ENCODE measurements at regions not wholly inside any gene's neighbourhood (a gene's known extent, or its start where the extent isn't known, plus 50 kb on each side); places are given as distances from the start of the nearest gene placed in this dataset.

DNA sequence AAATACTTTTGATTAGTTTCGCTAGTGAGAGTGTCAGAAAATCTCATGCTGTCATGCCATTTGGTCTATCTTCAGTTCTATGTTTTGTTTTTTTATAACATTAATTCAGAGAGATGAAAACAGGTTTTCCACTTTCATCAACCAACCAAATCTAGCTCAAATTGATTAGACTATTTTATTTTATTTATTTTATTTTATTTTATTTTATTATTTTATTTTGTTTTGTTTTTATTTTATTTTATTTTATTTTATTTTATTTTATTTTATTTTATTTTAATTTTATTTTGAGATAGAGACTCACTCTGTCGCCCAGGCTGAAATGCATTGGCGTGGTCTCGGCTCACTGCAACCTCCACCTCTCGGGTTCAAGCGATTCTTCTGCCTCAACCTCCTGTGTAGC, 1391.0 kb upstream of the ADGRB3 start:
- Histone ChIP-seq H3K36me3 (ENCODE audit: control insufficient read depth, insufficient read depth, low read length) (no peaks in the 10 kb centered on the region), H3K27me3 (replicated peaks; ENCODE audit: control insufficient read depth, insufficient read depth, low read length) (no peaks in the 10 kb centered on the region), H3K4me3 (replicated peaks; ENCODE audit: low read depth, low read length) (no peak overlapping the region)
- TF ChIP-seq, protein P1, sequence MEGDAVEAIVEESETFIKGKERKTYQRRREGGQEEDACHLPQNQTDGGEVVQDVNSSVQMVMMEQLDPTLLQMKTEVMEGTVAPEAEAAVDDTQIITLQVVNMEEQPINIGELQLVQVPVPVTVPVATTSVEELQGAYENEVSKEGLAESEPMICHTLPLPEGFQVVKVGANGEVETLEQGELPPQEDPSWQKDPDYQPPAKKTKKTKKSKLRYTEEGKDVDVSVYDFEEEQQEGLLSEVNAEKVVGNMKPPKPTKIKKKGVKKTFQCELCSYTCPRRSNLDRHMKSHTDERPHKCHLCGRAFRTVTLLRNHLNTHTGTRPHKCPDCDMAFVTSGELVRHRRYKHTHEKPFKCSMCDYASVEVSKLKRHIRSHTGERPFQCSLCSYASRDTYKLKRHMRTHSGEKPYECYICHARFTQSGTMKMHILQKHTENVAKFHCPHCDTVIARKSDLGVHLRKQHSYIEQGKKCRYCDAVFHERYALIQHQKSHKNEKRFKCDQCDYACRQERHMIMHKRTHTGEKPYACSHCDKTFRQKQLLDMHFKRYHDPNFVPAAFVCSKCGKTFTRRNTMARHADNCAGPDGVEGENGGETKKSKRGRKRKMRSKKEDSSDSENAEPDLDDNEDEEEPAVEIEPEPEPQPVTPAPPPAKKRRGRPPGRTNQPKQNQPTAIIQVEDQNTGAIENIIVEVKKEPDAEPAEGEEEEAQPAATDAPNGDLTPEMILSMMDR (IDR thresholded peaks at IDR 0.05; ENCODE audit: insufficient read depth, low read length, poor library complexity, severe bottlenecking): no peak
- DNase-seq (ENCODE audit: extremely low read depth, insufficient read length): no peak

DNA sequence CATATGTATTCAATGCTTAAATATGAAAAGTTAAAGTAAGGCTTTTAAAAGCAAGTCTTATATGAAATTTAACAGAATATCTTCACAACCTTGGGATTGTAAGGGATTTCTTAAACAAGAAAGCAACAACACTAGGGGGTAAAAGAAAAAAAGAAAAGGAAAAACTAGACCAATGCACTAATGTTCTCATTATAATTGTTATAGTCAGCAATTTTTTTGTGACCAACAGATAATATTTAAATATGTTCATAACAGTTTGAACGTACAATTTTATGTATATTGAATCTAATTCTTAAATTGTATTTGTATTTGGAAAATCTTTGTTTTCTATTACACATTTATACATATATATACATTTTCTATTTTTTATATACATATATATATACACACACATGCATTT, 1397.8 kb upstream of the ADGRB3 start:
- Histone ChIP-seq H3K27me3 (replicated peaks; ENCODE audit: control insufficient read depth, insufficient read depth, low read length) (no peaks in the 10 kb centered on the region), H3K36me3 (ENCODE audit: control insufficient read depth, insufficient read depth, low read length) (no peaks in the 10 kb centered on the region), H3K4me3 (replicated peaks; ENCODE audit: low read depth, low read length) (no peak overlapping the region)
- TF ChIP-seq, protein P1 (IDR thresholded peaks at IDR 0.05; ENCODE audit: insufficient read depth, low read length, poor library complexity, severe bottlenecking): no peak
- DNase-seq (ENCODE audit: extremely low read depth, insufficient read length): no peak

DNA sequence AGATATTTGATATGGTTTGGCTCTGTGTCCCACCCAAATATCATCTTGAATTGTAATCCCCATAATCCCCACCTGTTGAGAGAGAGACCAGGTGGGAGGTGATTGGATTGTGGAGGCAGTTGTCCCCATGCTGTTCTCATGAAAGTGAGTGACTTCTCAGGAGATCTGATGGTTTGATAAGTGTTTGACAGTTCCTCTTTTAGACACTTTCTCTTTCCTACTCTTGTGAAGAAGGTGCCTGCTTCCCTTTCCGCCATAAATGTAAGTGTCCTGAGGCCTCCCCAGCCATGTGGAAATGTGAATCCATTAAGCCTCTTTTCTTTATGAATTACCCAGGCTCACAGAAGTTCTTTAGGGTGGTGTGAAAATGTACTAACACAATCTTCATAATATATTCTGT, 1404.0 kb upstream of the ADGRB3 start:
- no peak for DNase-seq (ENCODE audit: extremely low read depth, insufficient read length)
- Histone ChIP-seq H3K36me3 (ENCODE audit: control insufficient read depth, insufficient read depth, low read length) (no peaks in the 10 kb centered on the region), H3K27me3 (replicated peaks; ENCODE audit: control insufficient read depth, insufficient read depth, low read length) (no peaks in the 10 kb centered on the region), H3K4me3 (replicated peaks; ENCODE audit: low read depth, low read length) (no peak overlapping the region)
- TF ChIP-seq, protein P1 (IDR thresholded peaks at IDR 0.05; ENCODE audit: insufficient read depth, low read length, poor library complexity, severe bottlenecking): no peak

DNA sequence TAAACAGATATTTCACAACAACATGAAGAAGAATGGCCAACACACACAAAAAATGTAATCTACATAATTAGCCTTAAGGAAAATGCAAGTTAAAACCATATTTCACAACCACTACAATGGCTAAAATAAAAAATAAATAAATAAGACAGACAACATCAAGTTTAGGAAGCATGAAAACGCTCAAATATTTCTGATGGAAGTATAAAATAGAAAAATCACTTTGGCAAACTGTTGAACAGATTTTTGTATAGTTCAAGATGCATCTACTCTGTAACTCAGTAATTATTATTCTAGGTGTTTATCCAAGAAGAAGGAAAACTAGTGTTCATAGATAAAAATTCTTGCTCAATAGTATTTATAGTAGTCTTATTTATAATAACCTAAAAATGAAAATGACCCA, 1410.1 kb upstream of the ADGRB3 start:
- Histone ChIP-seq H3K36me3 (ENCODE audit: control insufficient read depth, insufficient read depth, low read length) (no peaks in the 10 kb centered on the region), H3K27me3 (replicated peaks; ENCODE audit: control insufficient read depth, insufficient read depth, low read length) (no peaks in the 10 kb centered on the region), H3K4me3 (replicated peaks; ENCODE audit: low read depth, low read length) (no peak overlapping the region)
- DNase-seq (ENCODE audit: extremely low read depth, insufficient read length): no peak
- TF ChIP-seq, protein P1 (IDR thresholded peaks at IDR 0.05; ENCODE audit: insufficient read depth, low read length, poor library complexity, severe bottlenecking): no peak

DNA sequence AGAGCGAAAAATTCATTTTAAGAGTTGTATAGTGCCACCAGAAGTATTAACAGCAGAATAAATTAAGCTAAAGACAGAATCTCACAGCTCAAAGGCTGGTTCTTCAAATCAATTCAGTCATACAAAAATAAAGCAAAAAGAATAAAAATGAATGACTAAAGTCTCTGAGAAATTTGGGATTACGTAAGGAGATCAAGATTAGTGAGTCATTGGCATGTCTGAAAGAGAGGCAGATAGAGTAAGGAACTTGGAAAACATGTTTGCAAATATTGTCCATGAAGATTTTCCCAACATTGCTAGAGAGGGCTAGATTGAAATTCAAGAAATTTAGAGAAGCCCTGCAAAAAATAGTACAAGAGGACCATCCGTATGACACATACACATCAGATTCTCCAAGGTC, 1413.9 kb upstream of the ADGRB3 start:
- Histone ChIP-seq H3K4me3 (replicated peaks; ENCODE audit: low read depth, low read length) (no peak overlapping the region), H3K27me3 (replicated peaks; ENCODE audit: control insufficient read depth, insufficient read depth, low read length) (no peaks in the 10 kb centered on the region), H3K36me3 (ENCODE audit: control insufficient read depth, insufficient read depth, low read length) (no peaks in the 10 kb centered on the region)
- TF ChIP-seq, protein P1 (IDR thresholded peaks at IDR 0.05; ENCODE audit: insufficient read depth, low read length, poor library complexity, severe bottlenecking): no peak
- DNase-seq (ENCODE audit: extremely low read depth, insufficient read length): no peak

DNA sequence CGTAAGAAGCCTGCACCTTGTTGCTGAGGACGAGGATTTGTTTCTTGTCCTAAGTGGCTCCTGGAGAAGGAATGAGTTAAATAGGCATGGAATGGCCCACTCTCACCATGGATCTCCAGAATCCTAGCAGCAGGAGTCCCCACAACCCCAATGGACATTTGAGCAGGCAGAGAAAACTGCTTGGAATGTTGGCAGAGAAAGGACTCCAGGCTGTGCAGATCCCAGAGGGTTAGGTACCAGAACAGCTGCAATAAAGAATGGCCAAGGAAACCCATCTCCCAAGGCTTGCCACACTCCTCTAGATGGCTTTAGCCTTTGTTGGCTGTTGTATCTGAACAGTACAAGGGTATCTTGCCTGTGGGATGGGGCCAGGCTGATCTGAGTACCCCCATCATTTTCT, 1415.7 kb upstream of the ADGRB3 start:
- DNase-seq (ENCODE audit: extremely low read depth, insufficient read length): no peak
- TF ChIP-seq, protein P1 (IDR thresholded peaks at IDR 0.05; ENCODE audit: insufficient read depth, low read length, poor library complexity, severe bottlenecking): no peak
- H3K4me3 ChIP-seq (replicated peaks; ENCODE audit: low read depth, low read length): no peak overlapping the region
- H3K36me3 ChIP-seq (ENCODE audit: control insufficient read depth, insufficient read depth, low read length): no peaks in the 10 kb centered on the region
- no peaks in the 10 kb centered on the region for H3K27me3 ChIP-seq (replicated peaks; ENCODE audit: control insufficient read depth, insufficient read depth, low read length)
